DOHH2 (cell line): ENCODE measurements at regions not wholly inside any gene's neighbourhood (a gene's known extent, or its start where the extent isn't known, plus 50 kb on each side); places are given as distances from the start of the nearest gene placed in this dataset.

Experiments
- CTCF ChIP-seq: fragments of 200-600 bp; sonication (generic); IDR thresholded peaks from one replicate; pipeline ENCODE4 v1.5.1; 2014; ENCODE audit warnings: antibody characterized with exemption, mild to moderate bottlenecking, low read depth, low read length; ENCODE audit not compliant: poor library complexity, severe bottlenecking
- EZH2phosphoT487 ChIP-seq: fragments of 200-600 bp; sonication (generic); IDR thresholded peaks from 2 replicates; pipeline ENCODE4 v1.6.1; 2017; ENCODE audit warnings: borderline replicate concordance, mild to moderate bottlenecking, antibody characterized with exemption, low read length, moderate library complexity, mixed read lengths

GRCh38 chr12:118574288-118574687 is 197.9 kb downstream of the SUDS3 start:
- TF ChIP-seq CTCF (no peak), EZH2phosphoT487 (no peak)
